GM12874 (cell line): ENCODE measurements at regions not wholly inside any gene's neighbourhood (a gene's known extent, or its start where the extent isn't known, plus 50 kb on each side); places are given as distances from the start of the nearest gene placed in this dataset.

Source experiments
- TF ChIP-seq, protein P1 (sequence below): IDR thresholded peaks from 2 replicates; pipeline ENCODE4 v1.5.1; 2011; ENCODE audit warnings: low read depth, mild to moderate bottlenecking, control low read depth, low read length, moderate library complexity; ENCODE audit not compliant: insufficient read depth

- TF ChIP-seq, protein P1, sequence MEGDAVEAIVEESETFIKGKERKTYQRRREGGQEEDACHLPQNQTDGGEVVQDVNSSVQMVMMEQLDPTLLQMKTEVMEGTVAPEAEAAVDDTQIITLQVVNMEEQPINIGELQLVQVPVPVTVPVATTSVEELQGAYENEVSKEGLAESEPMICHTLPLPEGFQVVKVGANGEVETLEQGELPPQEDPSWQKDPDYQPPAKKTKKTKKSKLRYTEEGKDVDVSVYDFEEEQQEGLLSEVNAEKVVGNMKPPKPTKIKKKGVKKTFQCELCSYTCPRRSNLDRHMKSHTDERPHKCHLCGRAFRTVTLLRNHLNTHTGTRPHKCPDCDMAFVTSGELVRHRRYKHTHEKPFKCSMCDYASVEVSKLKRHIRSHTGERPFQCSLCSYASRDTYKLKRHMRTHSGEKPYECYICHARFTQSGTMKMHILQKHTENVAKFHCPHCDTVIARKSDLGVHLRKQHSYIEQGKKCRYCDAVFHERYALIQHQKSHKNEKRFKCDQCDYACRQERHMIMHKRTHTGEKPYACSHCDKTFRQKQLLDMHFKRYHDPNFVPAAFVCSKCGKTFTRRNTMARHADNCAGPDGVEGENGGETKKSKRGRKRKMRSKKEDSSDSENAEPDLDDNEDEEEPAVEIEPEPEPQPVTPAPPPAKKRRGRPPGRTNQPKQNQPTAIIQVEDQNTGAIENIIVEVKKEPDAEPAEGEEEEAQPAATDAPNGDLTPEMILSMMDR = no peak
Measured at GRCh38 chr1:106861110-106861509, 195.4 kb upstream of the PRMT6 start.

- TF ChIP-seq, protein P1 = no peak
Measured at GRCh38 chr1:106868828-106869227, 187.6 kb upstream of the PRMT6 start.

- TF ChIP-seq, protein P1 = no peak
Measured at GRCh38 chr1:106875622-106876021, 180.9 kb upstream of the PRMT6 start.

GRCh38 chr1:106876384-106876783 lies 180.1 kb upstream of the PRMT6 start:
- TF ChIP-seq, protein P1 = no peak

- TF ChIP-seq, protein P1 = no peak
Measured at GRCh38 chr1:106879538-106879937, 176.9 kb upstream of the PRMT6 start.

GRCh38 chr1:106880226-106880625 lies 176.2 kb upstream of the PRMT6 start:
- TF ChIP-seq, protein P1 = no peak

DNA sequence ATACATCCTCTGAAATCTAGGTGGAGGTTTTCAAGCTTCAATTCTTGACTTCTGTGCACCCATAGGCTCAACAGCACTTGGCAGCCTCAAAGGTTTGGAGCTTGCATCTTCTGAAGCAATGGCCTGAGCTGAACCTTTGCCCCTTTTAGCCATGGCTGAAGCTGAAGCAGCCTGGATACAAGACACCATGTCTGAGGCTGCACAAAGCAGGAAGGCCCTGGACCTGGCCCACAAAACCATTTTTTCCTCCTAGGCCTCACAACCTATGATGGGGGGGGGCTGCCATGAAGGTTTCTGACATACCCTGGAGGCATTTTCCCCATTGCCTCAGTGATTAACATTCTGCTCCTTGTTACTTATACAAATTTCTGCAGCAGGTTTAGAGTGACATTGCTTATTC lies 173.3 kb upstream of the PRMT6 start:
- TF ChIP-seq, protein P1 = no peak

GRCh38 chr1:106889059-106889458 lies 167.4 kb upstream of the PRMT6 start:
- TF ChIP-seq, protein P1 = no peak
